ENCODE measurements at regions not wholly inside any gene's neighbourhood (a gene's known extent, or its start where the extent isn't known, plus 50 kb on each side); places are given as distances from the start of the nearest gene placed in this dataset.
A peak's percentile ranks its signal among the peaks of the same experiment; 100 is the strongest.

DNA sequence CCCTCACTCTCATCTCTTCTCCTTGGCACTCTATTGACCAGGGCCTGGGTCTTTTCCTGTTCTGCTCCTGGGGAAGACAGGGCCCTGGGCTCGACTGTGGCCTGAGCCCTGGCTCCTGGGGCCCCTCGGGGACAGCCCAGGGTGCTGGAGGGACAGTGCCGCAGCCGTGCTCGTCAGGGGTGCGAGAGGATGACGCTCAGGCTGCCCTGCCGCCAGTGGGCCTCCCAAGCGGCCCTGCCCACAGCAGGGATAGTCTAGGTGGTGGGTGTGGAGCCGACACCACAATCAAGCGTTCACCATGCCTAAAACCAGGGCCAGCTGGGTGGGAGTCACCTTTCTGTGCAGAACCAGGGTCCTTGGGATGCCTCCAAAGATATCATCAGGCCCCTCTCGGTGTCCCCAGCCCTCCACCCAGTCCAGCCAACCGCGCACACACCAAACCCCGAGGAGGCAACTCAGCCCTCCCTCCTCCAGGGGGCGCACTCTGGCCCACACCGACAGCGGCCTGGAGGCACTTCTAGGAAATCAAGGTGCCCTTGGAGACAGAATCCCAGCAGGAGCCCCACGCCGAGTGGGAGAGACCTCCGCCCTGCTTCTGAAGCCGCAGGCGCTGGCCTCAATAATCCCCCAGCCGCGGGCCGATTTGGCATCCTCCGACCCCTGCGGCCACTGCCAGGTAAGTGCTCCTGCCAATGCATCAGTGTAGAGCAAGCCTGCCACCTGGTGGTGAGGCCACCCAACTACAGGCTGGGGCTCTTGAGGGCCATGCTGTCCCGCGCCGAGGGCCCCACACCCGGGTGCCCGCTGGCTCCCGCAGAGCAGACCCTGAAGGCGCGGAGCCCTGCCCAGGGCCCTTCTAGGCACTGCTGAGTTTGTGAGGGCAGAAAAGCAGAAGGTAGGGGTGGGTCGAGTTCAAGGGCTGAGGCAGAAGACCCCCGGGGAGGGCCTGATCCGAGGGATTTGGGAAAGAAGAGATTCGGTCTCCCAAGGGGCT lies 496.4 kb downstream of the BUD13 start (continued):
- 0 out of 2 replicates have a peak, but pooled peaks have one; percentile 22 for TF ChIP-seq SPEN (CRISPR knock-in tag; IDR thresholded peaks at IDR 0.05; ENCODE audit: low read depth)
- TF ChIP-seq PAF1 (CRISPR knock-in tag; IDR thresholded peaks at IDR 0.05) = no peak
- 0 out of 2 replicates have a peak, but pooled peaks have one; percentile 44 for TF ChIP-seq ZNF546 (CRISPR knock-in tag; conservative IDR thresholded peaks at IDR 0.05)
- no peak for TF ChIP-seq ZNF496 (CRISPR knock-in tag; IDR thresholded peaks at IDR 0.05; ENCODE audit: insufficient replicate concordance)
- no peak for TF ChIP-seq REXO4 (CRISPR knock-in tag; IDR thresholded peaks at IDR 0.05; ENCODE audit: borderline replicate concordance)
- no peak for TF ChIP-seq PAX8 (CRISPR knock-in tag; IDR thresholded peaks at IDR 0.05; ENCODE audit: borderline replicate concordance)
- TF ChIP-seq, protein P1, sequence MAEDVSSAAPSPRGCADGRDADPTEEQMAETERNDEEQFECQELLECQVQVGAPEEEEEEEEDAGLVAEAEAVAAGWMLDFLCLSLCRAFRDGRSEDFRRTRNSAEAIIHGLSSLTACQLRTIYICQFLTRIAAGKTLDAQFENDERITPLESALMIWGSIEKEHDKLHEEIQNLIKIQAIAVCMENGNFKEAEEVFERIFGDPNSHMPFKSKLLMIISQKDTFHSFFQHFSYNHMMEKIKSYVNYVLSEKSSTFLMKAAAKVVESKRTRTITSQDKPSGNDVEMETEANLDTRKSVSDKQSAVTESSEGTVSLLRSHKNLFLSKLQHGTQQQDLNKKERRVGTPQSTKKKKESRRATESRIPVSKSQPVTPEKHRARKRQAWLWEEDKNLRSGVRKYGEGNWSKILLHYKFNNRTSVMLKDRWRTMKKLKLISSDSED (CRISPR knock-in tag; IDR thresholded peaks at IDR 0.05) = no peak
- no peak for TF ChIP-seq ZNF570 (CRISPR knock-in tag; IDR thresholded peaks at IDR 0.05; ENCODE audit: borderline replicate concordance)
- no peak for TF ChIP-seq TMF1 (CRISPR knock-in tag; IDR thresholded peaks at IDR 0.05; ENCODE audit: low read depth)
- peak; percentile 44; the same call in 1 of the 2 replicates for TF ChIP-seq ZNF501 (CRISPR knock-in tag; IDR thresholded peaks at IDR 0.05)
- TF ChIP-seq CBFB (CRISPR knock-in tag; IDR thresholded peaks at IDR 0.05) = no peak
- 0 out of 2 replicates have a peak, but pooled peaks have one; percentile 29 for TF ChIP-seq ESRRA (CRISPR knock-in tag; IDR thresholded peaks at IDR 0.05; ENCODE audit: low read depth)
- TF ChIP-seq NFYC (CRISPR knock-in tag; IDR thresholded peaks at IDR 0.05) = no peak
- peak; percentile 39; the same call in 1 of the 2 replicates for TF ChIP-seq ZNF263 (CRISPR knock-in tag; IDR thresholded peaks at IDR 0.05)
- no peak for TF ChIP-seq ZNF224 (CRISPR knock-in tag; IDR thresholded peaks at IDR 0.05)
- TF ChIP-seq, protein P2, sequence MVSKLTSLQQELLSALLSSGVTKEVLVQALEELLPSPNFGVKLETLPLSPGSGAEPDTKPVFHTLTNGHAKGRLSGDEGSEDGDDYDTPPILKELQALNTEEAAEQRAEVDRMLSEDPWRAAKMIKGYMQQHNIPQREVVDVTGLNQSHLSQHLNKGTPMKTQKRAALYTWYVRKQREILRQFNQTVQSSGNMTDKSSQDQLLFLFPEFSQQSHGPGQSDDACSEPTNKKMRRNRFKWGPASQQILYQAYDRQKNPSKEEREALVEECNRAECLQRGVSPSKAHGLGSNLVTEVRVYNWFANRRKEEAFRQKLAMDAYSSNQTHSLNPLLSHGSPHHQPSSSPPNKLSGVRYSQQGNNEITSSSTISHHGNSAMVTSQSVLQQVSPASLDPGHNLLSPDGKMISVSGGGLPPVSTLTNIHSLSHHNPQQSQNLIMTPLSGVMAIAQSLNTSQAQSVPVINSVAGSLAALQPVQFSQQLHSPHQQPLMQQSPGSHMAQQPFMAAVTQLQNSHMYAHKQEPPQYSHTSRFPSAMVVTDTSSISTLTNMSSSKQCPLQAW (CRISPR knock-in tag; IDR thresholded peaks at IDR 0.05) = peak; percentile 64; the same call in 1 of the 2 replicates
- peak; percentile 88 for TF ChIP-seq STAG1 (CRISPR knock-in tag; IDR thresholded peaks at IDR 0.05)
- TF ChIP-seq RBAK (CRISPR knock-in tag; IDR thresholded peaks at IDR 0.05) = no peak
- TF ChIP-seq, protein P3, sequence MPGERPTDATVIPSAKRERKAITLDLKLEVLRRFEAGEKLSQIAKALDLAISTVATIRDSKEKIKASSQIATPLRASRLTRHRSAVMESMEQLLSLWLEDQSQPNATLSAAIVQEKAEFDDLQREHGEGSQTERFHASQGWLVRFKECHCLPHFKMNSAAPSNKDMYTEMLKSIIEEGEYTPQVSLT (CRISPR knock-in tag; IDR thresholded peaks at IDR 0.05; ENCODE audit: borderline replicate concordance, low read depth) = no peak
- no peak for TF ChIP-seq CEBPG (CRISPR knock-in tag; IDR thresholded peaks at IDR 0.05)
- no peak for TF ChIP-seq TRAFD1 (CRISPR knock-in tag; IDR thresholded peaks at IDR 0.05; ENCODE audit: borderline replicate concordance)
- TF ChIP-seq GABPB1 (CRISPR knock-in tag; IDR thresholded peaks at IDR 0.05) = peak; percentile 49; the same call in 1 of the 2 replicates
- TF ChIP-seq TEAD2 (CRISPR knock-in tag; IDR thresholded peaks at IDR 0.05) = no peak
- peak; percentile 29; the same call in 1 of the 2 replicates for TF ChIP-seq TARDBP (CRISPR knock-in tag; IDR thresholded peaks at IDR 0.05)

Data from HepG2 (cell line).